ENCODE measurements at regions not wholly inside any gene's neighbourhood (a gene's known extent, or its start where the extent isn't known, plus 50 kb on each side); places are given as distances from the start of the nearest gene placed in this dataset.
"Not testable (repeated sequence)": the region's sequence is repeated elsewhere in the genome, so short reads cannot be mapped to it uniquely, and the experiment has no call there.

DNA sequence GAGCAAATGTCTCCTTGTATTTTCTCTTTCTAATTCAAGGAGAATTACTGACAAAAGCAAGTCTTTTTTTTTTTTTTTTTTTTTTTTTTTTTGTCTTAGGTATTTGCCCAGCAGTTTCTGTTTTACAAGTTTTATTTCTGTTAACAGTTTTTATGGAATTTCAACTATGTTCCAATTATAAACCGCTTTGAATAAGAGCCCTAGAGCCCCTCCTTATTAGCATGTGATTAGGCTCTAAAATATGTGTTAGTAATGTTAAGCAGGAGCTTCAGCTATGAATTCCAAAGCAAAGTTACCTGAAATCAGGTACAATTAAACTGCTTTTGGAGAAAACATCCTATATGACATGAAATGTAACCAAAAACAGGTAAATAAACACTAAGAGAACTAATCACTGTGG, 997.0 kb upstream of the POT1 start:
- H3K27me3 Mint-ChIP-seq = peaks cover 6% of the 10 kb centered on the region
- H3K4me3 Mint-ChIP-seq = no peak overlapping the region
- no peaks in the 10 kb centered on the region for H3K9me3 Mint-ChIP-seq
- no peak for DNase-seq (ENCODE audit: extremely low spot score, unreplicated experiment)
- TF ChIP-seq, protein P1, sequence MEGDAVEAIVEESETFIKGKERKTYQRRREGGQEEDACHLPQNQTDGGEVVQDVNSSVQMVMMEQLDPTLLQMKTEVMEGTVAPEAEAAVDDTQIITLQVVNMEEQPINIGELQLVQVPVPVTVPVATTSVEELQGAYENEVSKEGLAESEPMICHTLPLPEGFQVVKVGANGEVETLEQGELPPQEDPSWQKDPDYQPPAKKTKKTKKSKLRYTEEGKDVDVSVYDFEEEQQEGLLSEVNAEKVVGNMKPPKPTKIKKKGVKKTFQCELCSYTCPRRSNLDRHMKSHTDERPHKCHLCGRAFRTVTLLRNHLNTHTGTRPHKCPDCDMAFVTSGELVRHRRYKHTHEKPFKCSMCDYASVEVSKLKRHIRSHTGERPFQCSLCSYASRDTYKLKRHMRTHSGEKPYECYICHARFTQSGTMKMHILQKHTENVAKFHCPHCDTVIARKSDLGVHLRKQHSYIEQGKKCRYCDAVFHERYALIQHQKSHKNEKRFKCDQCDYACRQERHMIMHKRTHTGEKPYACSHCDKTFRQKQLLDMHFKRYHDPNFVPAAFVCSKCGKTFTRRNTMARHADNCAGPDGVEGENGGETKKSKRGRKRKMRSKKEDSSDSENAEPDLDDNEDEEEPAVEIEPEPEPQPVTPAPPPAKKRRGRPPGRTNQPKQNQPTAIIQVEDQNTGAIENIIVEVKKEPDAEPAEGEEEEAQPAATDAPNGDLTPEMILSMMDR (conservative IDR thresholded peaks at IDR 0.05) = no peak
- no peak overlapping the region for H3K27ac Mint-ChIP-seq
- H3K36me3 Mint-ChIP-seq = no peaks in the 10 kb centered on the region
- peaks cover 8% of the 10 kb centered on the region for H3K4me1 Mint-ChIP-seq (ENCODE audit: unreplicated experiment)

DNA sequence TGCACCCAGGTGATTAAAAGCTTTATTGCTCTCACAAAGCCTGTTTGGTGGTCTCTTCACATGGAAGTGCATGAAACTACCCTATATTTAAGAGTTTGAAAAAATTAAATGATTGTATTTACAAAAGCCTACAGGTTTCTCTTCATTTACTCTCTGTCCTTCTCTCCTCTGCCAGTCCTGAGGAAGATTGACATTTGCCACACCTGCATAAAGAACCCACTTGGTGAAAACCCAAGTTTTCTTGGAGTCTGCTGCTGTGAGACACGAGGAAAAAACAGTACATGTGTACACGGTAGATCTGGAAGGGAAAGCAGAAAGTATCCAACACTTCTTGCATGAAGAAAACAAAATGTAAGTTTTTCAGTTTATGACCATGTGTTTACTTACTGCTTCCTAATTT, 994.4 kb upstream of the POT1 start:
- Mint-ChIP-seq H3K36me3 (no peaks in the 10 kb centered on the region), H3K4me1 (ENCODE audit: unreplicated experiment) (peaks cover 8% of the 10 kb centered on the region), H3K27ac (no peak overlapping the region), H3K9me3 (no peaks in the 10 kb centered on the region), H3K27me3 (peaks cover 8% of the 10 kb centered on the region), H3K4me3 (no peak overlapping the region)
- DNase-seq (ENCODE audit: extremely low spot score, unreplicated experiment) = no peak
- TF ChIP-seq, protein P1 (conservative IDR thresholded peaks at IDR 0.05) = no peak

DNA sequence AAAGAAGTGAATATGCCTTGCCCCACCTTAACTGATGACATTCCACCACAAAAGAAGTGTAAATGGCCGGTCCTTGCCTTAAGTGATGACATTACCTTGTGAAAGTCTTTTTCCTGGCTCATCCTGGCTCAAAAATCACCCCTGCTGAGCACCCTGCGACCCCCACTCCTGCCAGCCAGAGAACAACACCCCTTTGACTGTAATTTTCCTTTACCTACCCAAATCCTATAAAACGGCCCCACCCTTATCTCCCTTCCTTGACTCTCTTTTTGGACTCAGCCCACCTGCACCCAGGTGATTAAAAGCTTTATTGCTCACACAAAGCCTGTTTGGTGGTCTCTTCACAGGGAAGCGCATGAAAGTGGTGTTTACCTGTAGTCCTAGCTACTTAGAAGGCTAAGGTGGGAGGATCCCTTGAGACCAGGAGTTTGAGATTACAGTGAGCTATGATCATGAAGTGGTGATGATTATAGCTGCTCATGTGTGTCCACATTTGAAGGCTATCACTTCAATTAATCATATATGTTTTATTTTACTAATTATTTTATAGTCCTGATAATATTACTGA, 985.8 kb upstream of the POT1 start:
- DNase-seq (ENCODE audit: extremely low spot score, unreplicated experiment); H3K9me3 Mint-ChIP-seq; H3K4me3 Mint-ChIP-seq; H3K36me3 Mint-ChIP-seq; H3K27ac Mint-ChIP-seq; H3K27me3 Mint-ChIP-seq; H3K4me1 Mint-ChIP-seq (ENCODE audit: unreplicated experiment): not testable (repeated sequence)

DNA sequence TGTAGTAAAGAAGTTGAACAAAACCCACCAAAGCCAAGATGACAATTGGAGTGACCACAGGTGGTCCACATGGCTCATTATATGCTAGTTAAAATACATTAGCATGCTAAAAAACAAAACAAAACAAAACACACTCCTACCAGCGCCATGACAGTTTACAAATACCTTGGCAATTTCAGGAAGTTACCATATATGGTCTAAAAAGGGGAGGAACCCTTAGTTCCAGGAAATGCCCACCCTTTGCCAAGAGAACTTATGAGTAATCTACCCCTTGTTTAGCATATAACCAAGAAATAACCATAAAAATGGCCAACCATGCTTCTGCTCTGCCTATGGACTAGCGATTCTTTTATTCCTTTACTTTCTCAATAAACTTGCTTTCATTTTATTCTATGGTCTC, 979.1 kb upstream of the POT1 start:
- DNase-seq (ENCODE audit: extremely low spot score, unreplicated experiment) = no peak
- no peak overlapping the region for H3K4me3 Mint-ChIP-seq
- H3K27ac Mint-ChIP-seq = no peak overlapping the region
- H3K4me1 Mint-ChIP-seq (ENCODE audit: unreplicated experiment) = no peaks in the 10 kb centered on the region
- no peaks in the 10 kb centered on the region for H3K27me3 Mint-ChIP-seq
- H3K9me3 Mint-ChIP-seq = no peaks in the 10 kb centered on the region
- H3K36me3 Mint-ChIP-seq = no peaks in the 10 kb centered on the region
- TF ChIP-seq, protein P1 (conservative IDR thresholded peaks at IDR 0.05) = no peak

DNA sequence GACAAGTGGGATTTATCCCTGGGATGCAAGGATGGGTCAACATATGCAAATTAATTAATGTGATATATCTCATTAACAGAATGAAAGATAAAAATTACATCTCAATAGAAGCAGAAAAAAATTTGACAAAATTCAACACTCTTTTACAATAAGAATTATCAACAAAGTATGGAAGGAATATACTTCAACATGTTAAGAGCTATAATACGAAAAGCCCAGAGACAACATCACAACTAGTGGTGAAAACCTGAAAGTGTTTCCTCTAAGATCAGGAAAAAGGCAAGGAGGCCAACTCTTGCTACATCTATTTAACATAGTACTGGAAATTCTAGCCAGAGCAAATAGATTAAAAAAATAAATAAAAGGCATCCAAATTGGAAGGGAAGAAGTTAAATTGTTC, 970.0 kb upstream of the POT1 start:
- no peaks in the 10 kb centered on the region for H3K9me3 Mint-ChIP-seq
- no peaks in the 10 kb centered on the region for H3K4me1 Mint-ChIP-seq (ENCODE audit: unreplicated experiment)
- no peaks in the 10 kb centered on the region for H3K36me3 Mint-ChIP-seq
- no peak overlapping the region for H3K4me3 Mint-ChIP-seq
- TF ChIP-seq, protein P1 (conservative IDR thresholded peaks at IDR 0.05) = peak; percentile 54
- DNase-seq (ENCODE audit: extremely low spot score, unreplicated experiment) = no peak
- H3K27me3 Mint-ChIP-seq = no peaks in the 10 kb centered on the region
- H3K27ac Mint-ChIP-seq = no peak overlapping the region

DNA sequence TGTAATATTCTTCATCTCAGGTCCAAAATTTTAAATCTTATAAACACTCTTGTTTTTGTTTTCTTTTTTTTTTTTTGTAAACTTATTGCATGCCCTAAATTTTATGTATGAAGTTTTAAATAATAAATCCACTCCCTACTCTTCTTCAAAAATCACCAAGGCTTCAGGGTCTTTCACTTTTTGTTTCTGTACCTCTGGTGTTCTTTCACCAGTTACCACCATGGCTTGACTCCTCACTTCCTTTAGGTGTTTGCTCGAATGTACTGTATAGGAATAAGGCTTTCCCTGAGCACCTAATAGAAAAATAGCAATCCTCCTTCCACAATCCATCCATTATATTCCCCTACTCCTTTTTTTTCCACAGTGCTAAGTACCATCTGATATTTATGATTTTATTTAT, 962.8 kb upstream of the POT1 start:
- TF ChIP-seq, protein P1 (conservative IDR thresholded peaks at IDR 0.05) = no peak
- DNase-seq (ENCODE audit: extremely low spot score, unreplicated experiment) = no peak
- Mint-ChIP-seq H3K9me3 (no peaks in the 10 kb centered on the region), H3K4me3 (no peak overlapping the region), H3K36me3 (no peaks in the 10 kb centered on the region), H3K4me1 (ENCODE audit: unreplicated experiment) (no peaks in the 10 kb centered on the region), H3K27ac (no peak overlapping the region), H3K27me3 (no peaks in the 10 kb centered on the region)

Measured in type B pancreatic cell (in vitro differentiated cells).